ENCODE measurements at regions not wholly inside any gene's neighbourhood (a gene's known extent, or its start where the extent isn't known, plus 50 kb on each side); places are given as distances from the start of the nearest gene placed in this dataset.

GRCh38 chr16:60027351-60027750 is 1293.2 kb upstream of the GOT2 start:
- TF ChIP-seq EP300 (IDR thresholded peaks at IDR 0.05; ENCODE audit: borderline replicate concordance) = no peak
- TF ChIP-seq YY1 (IDR thresholded peaks at IDR 0.05; ENCODE audit: low read depth) = no peak
- no peak for TF ChIP-seq MAX (IDR thresholded peaks at IDR 0.05)
- no peak for TF ChIP-seq TCF12 (IDR thresholded peaks at IDR 0.05; ENCODE audit: low read depth)
- no peak for TF ChIP-seq CEBPB (IDR thresholded peaks at IDR 0.05)
- no peak for TF ChIP-seq FOXM1 (IDR thresholded peaks at IDR 0.05; ENCODE audit: borderline replicate concordance, low read depth)
- no peak for TF ChIP-seq RAD21 (IDR thresholded peaks at IDR 0.05; ENCODE audit: low read depth)
- no peak for TF ChIP-seq ZBTB7A (IDR thresholded peaks at IDR 0.05; ENCODE audit: low read depth)
